HG02852 (cell line): ENCODE measurements at regions not wholly inside any gene's neighbourhood (a gene's known extent, or its start where the extent isn't known, plus 50 kb on each side); places are given as distances from the start of the nearest gene placed in this dataset.
A peak's percentile ranks its signal among the peaks of the same experiment; 100 is the strongest.

ENCODE experiments used
- ATAC-seq: cut with Tn5 transposase; IDR thresholded peaks from one replicate; pipeline ENCODE4 v1.9.1; 2021; ENCODE audit warnings: mild to moderate bottlenecking, moderate library complexity; ENCODE audit not compliant: unreplicated experiment

DNA sequence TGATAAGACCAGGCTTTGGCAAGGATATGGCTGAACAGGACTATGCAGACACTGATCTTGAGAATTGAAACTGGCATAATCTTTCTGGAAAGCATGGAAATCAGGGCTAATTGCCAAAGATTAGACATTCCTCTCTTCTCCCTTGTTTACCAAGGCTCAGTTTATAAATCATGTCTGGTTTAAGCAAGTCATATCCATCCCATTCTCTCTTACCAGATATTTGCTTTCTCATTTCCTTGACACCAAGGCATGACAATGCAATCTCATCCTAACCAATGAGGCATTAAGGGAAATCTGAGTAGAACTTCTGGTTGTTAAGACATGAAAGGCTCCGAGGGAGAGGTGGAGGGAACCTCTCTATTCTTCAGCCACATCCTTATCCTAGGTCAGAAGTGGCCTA lies 110.3 kb upstream of the CEP85L start:
- ATAC-seq, result no peak

DNA sequence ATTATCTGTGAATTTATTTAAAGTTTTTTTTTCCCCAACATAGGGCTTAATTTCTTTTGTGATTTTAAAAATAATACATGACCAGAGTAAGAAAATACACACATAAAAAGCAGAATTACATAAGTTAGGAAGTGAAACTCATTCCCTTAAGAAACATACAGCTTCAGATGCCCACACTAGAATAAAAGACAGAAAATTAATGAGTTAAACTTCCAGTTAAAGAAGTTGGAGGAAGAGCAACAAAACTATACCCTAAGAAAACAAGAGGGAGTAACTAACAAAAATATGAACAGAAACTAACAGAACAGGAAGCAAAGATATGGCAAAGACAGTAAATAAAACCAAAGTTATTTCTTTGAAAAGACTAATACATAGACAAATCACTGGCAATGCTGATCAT lies 107.6 kb upstream of the CEP85L start:
- ATAC-seq, result no peak

DNA sequence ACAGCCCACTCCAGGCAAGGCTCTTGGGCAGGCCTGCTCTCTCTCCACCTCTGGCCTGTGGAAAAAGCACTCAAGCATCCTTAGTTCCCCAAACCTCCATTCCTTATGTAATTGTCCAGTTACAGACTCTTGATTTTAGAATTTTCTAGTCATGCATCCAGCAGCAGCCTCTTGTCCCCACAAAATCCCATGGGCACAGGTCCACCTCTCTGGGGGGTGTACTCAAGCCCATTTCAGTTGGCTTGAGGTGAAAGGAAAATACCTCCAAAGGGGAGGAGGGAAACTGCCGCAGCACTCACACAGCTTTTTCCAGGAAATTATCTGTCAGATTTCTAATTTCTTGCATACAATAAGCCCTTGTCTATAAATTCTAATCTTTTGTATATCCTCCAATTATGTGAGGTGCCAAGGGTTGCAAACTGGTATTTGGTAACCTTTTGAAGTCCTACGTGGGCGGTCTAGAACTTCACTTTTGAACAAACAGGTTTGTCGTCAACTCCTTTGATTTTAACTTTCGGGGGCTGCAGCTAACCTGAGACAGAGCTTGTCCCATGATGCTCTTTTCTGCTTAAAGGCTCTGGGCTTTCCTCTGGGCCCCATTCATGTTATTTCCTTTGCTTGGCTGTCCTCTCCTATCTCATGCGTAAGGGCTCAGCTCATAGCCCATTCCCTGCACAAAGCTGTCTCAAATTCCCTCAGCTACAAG lies 104.7 kb upstream of the CEP85L start:
- no peak for ATAC-seq

DNA sequence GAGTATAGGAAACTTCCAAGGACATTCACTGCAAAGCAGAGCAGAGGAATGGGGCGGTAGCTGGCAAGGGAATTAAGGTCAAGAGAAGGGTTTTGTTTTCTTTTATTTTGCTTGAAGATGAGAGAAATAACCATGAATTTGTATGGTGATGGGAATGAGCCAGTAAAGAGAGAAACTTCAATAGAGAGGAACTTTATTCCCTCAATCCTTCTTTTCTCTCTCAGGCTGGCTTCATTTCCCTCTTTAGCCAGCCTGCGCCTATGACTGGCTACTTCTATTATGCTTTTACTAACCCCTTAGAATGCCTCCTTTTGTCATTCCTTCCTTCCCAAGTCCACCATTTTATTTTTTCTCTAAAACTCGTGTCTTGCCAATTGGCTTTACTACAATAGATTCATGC lies 101.4 kb upstream of the CEP85L start:
- ATAC-seq, result no peak

- ATAC-seq, result no peak
Observed at GRCh38 chr6:118751072-118751471, 99.7 kb upstream of the CEP85L start.

- peak; percentile 47 for ATAC-seq
Observed at GRCh38 chr6:118750143-118750542, 98.8 kb upstream of the CEP85L start.

- no peak for ATAC-seq
Observed at GRCh38 chr6:118748311-118749062, 97.1 kb upstream of the CEP85L start.

- no peak for ATAC-seq
Observed at GRCh38 chr6:118746825-118747174, 95.4 kb upstream of the CEP85L start.

GRCh38 chr6:118746145-118746824 lies 94.9 kb upstream of the CEP85L start:
- no peak for ATAC-seq

DNA sequence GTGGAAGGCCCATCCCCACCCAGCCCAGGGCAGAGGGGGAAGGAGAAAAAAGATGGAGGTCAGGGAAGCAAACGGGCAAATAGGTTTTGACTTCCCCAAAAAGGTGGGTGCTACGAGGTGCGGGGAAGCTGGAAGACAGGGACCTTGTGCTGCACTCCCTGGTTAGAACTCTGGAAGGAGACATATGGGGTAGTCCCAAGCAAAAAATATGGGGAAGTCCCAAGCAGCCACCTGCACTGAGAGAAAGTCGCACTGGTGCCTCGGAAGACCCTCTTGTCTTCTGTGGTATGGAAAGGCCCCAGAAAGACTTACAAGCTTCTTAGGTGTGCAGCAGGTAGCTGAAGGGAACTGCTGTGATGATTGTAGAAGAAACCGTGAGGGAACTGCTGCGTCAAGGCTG lies 93.8 kb upstream of the CEP85L start:
- no peak for ATAC-seq

GRCh38 chr6:118744261-118744941 lies 93.0 kb upstream of the CEP85L start:
- no peak for ATAC-seq

GRCh38 chr6:118743746-118744145 lies 92.4 kb upstream of the CEP85L start:
- ATAC-seq, result no peak

DNA sequence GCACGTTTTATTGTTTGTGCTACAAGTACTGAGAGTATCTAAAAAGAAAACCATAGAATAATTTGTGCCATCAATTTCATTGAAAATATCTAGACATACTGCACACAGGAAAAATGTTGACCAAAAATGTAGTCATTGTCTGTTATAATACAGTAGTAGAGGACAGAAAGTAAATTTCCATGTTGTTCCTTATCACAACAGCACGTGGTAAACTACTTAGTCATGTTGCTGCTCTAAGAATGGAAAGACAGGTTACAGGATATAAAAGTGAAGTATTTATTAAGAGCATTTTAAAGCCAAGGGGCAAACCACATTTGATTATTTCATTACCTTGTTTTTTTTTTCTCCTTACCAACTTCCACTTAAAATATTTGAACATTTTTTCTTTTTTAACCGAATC lies 89.0 kb upstream of the CEP85L start:
- no peak for ATAC-seq

DNA sequence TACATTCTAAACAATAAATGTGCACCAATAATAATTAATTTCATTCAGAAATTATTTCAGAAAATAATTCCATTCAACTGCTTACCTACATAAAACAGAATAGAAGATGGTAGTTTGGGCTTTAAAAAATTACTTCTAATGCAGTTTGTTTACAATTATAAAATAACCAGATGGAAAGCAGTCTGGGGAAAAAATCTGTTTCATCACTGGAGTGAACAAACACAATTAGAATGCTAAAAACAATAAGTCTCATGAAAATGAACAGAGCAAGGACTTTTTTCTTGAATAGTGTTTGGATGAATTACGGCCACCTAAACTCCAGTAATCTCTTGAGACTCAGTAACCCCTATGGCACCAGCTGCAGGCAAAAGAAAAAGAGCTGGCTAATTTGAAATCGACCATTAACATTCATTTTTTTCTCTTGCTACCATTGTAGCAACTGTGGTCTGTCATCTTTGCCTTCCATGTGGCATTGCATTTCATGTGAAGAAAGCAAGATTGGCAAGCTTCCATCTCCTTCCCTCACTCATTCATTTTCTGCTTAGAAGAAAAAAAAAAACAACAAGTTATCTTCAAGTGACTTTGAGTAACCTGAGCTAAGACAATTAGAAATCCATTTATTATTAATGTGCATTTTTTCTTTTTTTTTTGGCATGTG lies 88.4 kb upstream of the CEP85L start:
- no peak for ATAC-seq

- no peak for ATAC-seq
Observed at GRCh38 chr6:118736440-118736839, 85.0 kb upstream of the CEP85L start.

DNA sequence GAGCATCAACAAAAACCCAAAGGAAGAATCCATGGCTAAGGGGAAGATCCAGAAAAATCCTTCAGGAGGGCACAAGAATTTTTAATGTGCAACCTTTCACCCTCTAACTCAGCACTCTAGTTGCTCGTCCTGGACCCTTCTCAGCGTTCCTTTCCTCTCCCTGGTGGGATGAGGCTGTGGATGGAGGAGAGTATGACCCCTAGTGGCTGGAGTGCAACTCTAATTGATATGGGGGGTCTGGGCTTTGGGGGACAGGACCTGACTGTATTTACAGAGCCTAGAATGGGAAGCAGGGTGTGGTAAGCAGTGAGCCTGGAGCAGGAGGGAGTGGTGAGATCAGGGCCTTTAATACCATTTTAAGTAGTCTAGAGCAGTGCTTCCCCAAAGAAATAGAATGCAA lies 83.9 kb upstream of the CEP85L start:
- ATAC-seq, result no peak

GRCh38 chr6:118725944-118726343 lies 74.6 kb upstream of the CEP85L start:
- no peak for ATAC-seq

DNA sequence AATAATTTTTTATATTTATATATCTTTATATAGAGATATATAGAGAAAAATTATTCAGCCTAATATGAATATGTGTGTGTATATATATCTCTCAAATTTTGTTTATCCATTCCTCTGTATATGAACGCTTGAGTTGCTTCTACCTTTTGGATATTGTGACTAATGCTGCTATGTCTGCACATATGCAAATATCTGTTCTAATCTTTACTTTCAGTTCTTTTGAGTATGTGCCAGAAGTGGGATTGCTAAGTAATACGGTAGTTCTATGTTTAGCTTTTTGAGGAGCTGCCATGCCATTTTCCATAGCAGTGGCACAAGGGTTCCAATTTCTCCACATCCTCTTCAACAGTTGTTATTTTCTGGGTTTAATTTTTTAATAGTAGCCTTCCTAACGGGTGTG lies 72.8 kb upstream of the CEP85L start:
- ATAC-seq, result peak; percentile 85

DNA sequence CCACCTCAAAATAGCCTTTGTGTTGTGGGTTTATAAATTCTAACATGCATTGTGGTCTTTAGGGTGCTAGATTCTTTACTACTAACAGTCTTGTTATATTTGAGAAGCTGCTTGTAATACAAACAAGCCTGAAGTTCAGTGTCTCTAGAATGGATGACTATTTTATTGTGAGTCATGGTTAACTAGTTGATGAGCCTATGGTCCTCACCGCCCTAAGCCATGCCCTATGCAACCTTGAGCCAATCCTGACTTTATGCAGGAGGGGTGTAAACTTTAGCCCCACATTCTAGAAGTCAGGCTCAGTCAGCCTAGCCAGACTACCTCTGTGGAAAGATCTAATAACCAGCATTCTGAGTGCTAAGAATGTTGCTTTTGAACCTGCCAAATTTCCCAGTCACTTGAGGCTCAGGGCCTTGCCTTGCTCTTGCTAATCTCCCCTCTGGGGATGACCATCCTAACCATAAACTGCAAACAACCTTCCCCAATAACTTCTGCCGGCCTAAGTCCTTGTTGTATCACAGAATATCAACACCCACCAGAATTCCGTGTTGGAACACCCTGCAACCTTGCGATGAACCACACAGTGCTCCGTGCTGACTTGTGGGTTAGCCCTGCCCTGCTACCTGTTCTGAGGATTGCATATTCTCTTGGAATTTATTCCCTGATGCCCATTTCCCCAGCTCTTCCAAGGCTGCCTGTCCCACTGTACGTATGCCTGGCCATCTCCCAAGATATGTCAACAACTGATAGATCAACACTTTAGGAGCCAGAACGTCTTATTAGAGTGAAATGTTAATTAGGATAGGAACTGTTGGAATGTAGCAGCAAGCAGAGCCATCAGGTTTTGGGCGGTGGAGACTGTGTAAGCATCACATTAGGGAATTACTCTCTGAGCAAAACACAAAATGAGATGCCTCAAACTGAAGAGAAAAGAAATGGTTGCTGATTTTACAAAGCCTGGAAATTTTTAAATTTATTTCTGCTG lies 71.7 kb upstream of the CEP85L start:
- no peak for ATAC-seq

DNA sequence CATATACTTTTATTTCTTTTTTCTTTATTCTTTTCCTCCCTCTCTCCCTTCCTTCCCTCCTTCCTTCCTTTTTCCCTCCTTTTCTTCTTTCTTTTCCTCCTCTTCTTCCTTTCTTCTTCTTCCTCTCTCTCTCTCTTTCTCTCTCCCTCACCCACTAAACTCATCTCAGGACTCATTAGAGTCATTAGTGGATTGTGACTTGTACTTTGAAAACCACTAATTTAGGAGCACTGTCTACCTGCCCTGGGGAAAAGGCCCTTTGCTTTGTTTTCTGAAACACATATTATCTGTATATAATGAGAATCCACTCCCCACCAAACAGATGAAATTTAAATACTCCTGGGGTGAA lies 68.7 kb upstream of the CEP85L start:
- ATAC-seq, result no peak
